Right forelimb (tissue), 1 donor: ENCODE measurements at regions not wholly inside any gene's neighbourhood (a gene's known extent, or its start where the extent isn't known, plus 50 kb on each side); places are given as distances from the start of the nearest gene placed in this dataset.
"Not testable (repeated sequence)": the region's sequence is repeated elsewhere in the genome, so short reads cannot be mapped to it uniquely, and the experiment has no call there.

Experiments
- DNase-seq: peaks from one replicate; pipeline ENCODE4 v3.0.0-alpha.2; 2018

GRCh38 chr4:126899331-126899801 is 733.4 kb upstream of the INTU start:
- DNase-seq, result peak; percentile 60

- DNase-seq, result no peak
These were observed 726.3 kb upstream of the INTU start for GRCh38 chr4:126906466-126906865.

DNA sequence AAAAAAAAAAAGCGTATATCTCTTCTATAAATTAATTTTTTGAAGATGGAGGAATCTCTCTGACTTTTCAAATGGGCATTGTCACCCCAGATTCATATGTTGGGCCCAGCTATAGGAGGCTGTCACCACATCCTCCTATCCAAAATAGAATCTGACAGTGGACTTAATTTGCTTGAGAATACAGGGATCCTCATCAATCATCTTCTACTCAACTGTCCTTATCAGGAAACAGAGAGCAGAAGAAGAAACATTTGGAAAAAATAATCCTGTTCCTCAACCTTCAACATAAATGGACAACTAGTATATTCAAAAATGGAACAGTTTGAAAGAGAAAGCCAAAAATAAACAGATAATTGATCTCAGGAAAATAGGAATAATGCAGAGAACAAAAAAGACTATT is 725.4 kb upstream of the INTU start:
- no peak for DNase-seq

GRCh38 chr4:126916049-126916625 is 716.6 kb upstream of the INTU start:
- peak; percentile 56 for DNase-seq

GRCh38 chr4:126916626-126917140 is 716.1 kb upstream of the INTU start:
- peak; percentile 77 for DNase-seq

DNA sequence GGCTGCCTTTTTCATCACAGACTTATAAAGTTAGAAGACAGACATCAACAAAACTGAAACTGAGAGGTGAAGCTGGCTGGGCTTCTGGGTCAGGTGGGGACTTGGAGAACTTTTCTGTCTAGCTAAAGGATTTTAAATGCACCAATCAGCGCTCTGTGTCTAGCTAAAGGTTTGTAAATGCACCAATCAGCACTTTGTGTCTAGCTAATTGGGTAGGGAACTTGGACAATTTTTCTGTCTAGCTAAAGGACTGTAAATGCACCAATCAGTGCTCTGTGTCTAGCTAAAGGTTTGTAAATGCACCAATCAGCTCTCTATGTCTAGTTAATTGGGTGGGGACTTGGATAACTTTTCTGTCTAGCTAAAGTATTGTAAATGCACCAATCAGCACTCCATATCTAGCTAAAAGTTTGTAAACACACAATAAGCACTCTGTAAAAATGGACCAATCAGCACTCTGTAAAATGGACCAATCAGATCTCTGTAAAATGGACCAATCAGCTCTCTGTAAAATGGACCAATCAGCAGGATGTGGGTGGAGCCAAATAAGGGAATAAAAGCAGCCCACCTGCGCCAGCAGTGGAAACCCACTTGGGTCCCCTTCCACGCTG is 710.3 kb upstream of the INTU start:
- not testable (repeated sequence) for DNase-seq

- DNase-seq, result no peak
These were observed 708.5 kb upstream of the INTU start for GRCh38 chr4:126924237-126924636.

GRCh38 chr4:126930059-126930458 is 702.7 kb upstream of the INTU start:
- DNase-seq, result not testable (repeated sequence)

DNA sequence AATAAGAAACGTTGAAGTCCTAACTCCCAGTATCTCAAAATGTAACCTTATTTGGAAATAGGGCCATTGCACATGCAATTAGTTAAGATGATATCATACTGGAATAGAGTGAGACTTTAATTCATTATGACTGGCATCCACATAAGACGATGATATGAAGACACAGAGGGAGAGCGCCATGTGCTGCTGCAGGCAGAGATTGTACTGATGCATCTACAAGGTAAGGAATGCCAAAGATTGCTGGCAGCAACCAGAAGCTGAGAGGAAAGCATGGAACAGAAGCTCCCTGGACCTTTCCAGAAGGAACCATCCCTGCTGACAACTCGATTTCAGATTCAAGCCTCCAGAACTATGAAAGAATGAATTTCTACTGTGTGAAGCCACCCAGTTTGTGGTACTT is 697.0 kb upstream of the INTU start:
- no peak for DNase-seq

DNA sequence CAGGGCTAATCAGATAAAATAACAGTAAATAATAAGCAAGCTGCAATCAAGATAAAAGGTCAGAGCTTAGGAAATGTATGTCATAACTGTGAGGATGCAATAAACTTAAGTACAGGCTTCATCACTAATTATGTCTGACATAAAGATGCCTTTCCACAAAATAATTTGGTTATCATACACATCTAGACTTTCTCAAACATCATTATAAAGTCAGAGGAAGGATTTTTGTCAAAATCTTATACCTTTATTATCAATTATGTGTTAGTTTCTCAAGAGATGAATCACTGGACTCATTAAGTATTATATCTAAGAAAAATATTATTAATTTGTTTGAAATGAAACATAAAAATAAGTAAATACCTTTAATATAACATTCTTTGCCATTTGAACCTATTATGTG is 695.4 kb upstream of the INTU start:
- DNase-seq, result no peak

DNA sequence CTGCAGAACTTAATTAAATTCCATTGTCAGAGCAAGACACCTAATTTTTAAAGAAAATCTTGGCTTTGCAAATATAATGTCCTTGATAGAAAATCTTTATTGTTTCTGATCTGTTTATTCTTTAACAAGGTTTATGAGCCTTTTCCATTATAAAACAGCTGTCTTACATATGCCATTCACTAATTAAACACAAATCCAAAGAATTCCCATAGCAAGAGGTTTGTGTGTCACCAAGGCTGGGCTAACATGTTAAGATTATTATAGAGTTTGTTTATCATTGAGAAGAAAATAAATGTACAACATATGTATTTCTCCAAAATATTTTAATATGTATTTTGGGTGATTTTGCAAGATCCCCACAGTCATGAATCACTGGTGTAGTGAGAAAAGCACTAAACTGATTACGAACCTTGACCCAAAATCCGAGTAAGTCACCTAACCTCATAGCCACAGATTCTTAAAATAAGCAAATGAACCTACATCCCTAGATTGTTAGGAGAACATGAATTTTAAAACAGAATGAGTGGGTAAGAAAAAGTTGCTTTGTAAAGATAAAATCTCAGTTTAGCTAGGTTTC is 694.8 kb upstream of the INTU start:
- DNase-seq, result no peak

DNA sequence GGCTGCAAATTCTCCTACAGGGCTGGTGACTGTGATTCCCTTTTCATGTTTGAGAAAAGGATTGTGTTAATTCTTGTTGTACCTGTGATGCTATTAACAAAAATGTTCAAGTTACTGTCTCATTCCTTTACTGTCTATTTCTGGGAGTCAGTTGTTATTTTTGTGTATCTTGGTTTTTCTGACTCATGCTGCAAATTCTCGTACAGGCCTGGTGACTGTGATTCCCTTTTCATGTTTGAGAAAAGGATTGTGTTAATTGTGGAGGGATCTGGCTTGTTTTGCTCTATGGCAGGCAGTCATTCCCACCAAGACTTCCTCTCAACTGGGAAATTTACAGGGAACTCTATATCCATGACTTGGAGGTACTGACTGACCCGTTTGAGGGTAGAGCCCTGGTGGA is 693.4 kb upstream of the INTU start:
- DNase-seq, result no peak

DNA sequence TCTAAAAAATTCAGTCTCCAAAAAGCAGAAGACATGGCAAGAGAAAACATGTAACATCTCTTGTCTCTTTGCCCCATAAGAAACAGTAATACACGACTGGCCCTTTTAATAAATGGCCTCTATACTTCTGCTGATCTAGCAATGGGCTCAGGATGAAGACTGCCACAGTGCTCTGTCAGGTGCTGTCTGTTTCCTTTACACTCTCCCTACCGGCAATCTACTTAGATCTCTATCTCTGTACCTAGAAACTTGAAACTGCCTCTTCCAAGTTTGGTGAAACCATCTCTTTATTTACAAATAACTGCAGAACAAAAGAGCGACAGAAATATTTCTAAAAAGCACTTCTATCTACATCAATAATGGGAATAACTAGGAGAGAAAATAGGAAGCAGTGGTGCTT is 685.2 kb upstream of the INTU start:
- no peak for DNase-seq

DNA sequence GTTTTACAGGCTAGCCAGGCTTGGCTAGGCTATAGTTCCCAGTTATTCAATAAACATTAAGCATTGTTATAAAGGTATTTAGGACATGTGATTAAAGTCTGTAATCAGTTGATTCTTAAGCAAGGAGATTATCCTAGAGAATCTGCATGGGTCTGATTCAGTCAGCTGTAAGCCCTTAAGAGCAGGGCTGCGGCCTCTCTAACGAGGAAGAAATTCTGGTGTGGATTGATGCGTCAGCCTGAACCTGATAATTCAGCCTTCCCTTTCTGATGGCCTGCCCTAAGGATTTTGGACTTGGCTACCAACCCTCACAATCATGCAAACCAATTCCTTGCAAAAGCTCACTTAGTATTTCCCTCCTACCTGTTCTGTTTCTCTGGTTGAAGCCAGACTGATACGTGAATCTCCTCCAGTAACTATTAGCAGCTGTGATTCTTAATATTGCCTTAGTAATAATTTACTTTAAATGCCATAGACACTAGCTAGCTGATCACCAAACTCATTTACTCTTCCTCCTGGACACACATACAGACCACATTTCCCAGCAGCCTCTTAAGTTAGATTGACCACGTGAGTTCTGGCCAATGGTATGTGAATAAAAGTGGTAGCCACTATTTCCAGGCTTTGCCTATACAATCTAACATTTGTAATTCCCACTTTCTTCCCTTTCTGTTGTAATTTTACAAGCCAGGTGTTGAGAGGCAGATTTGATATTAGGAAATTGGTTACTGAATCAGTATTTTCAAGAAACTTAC is 678.0 kb upstream of the INTU start:
- no peak for DNase-seq

GRCh38 chr4:126955292-126956183 is 677.2 kb upstream of the INTU start:
- DNase-seq, result no peak

DNA sequence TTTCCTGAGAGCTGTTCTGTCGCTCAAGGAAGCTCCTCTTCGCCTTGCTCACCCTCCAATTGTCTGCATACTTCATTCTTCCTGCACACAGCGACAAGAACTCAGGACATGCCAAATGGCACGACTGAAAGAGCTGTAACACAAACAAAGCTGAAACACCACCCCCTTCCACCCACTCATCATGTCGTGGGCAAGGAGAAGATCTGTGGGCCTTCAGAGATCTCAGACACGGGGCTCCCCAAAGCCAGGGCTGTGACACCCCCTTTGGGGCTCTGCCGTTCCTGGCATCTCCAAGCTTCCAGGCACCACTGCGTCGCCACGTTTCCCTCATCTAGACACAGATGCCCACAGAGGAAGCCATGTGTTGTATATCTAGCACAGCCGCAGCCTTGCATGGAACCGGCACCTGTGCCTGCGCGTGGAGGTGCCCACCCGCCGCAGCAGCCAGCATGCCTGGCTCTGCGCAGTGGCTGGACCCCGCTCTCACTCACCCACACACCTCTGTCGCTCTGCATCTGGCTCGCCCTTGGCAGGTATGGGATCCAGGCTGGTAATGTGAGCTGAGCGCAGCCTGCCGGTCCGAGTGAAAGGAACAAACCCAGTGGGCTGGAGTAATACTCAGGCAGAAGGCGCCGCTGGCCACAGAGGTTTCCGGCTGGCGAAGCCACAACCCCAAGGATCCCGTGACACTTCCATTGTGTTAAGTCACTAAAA is 676.4 kb upstream of the INTU start:
- no peak for DNase-seq

GRCh38 chr4:126957556-126957955 is 675.2 kb upstream of the INTU start:
- DNase-seq, result no peak

GRCh38 chr4:126957987-126958386 is 674.8 kb upstream of the INTU start:
- no peak for DNase-seq

DNA sequence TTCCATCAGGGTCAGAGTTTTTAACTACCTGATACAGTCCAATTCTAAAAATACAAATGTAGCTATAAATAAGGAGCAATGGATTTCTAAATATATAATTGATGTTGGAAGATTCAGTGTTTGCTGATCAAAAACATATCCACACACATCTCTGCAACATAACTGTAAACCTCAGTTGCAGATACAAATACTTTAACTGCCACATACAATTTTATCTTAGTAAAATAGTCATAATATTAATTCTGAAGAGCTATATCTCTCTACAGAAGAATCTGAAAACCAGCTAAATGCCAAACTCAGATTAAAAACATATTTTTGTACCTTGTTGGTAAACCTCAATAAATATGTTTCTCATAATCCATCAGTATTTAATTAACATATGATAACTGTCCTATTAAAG is 674.3 kb upstream of the INTU start:
- no peak for DNase-seq

- no peak for DNase-seq
These were observed 673.6 kb upstream of the INTU start for GRCh38 chr4:126959056-126959745.

DNA sequence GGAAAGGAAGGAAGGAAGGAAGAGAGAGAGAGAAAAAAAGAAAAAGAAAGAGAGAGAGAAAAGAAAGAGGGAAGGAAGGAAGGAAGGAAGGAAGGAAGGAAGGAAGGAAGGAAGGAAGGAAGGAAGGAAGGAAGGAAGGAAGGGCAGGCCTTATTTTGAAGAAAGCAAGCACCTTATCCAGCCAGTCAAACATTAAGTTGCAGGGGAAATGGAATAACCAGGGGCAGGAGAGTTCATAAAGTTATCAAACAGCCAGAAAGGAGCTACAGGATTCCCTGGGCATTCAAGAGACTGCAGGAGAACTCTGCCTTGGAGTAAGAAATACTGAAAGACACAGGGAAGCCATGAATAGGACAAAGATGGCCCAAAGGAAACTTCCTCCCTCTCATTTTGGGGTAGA is 672.0 kb upstream of the INTU start:
- DNase-seq, result no peak
